HG02623 (cell line): ENCODE measurements at regions not wholly inside any gene's neighbourhood (a gene's known extent, or its start where the extent isn't known, plus 50 kb on each side); places are given as distances from the start of the nearest gene placed in this dataset.

Source experiments
- ATAC-seq: cut with Tn5 transposase; IDR thresholded peaks from one replicate; pipeline ENCODE4 v1.9.1; 2021; ENCODE audit warnings: moderate library complexity; ENCODE audit not compliant: unreplicated experiment

GRCh38 chr20:19807946-19808330 lies 49.9 kb downstream of the RIN2 start:
- no peak for ATAC-seq

GRCh38 chr20:19808498-19808897 lies 50.4 kb downstream of the RIN2 start:
- ATAC-seq, result no peak

- ATAC-seq, result no peak
Observed at GRCh38 chr20:19809505-19809904, 51.4 kb downstream of the RIN2 start.

GRCh38 chr20:19811231-19811630 lies 53.2 kb downstream of the RIN2 start:
- no peak for ATAC-seq

GRCh38 chr20:19812056-19812455 lies 54.0 kb downstream of the RIN2 start:
- no peak for ATAC-seq

GRCh38 chr20:19812696-19813095 lies 54.6 kb downstream of the RIN2 start:
- ATAC-seq, result no peak

- ATAC-seq, result no peak
Observed at GRCh38 chr20:19813846-19814640, 56.0 kb downstream of the RIN2 start.

- ATAC-seq, result no peak
Observed at GRCh38 chr20:19815553-19815991, 57.5 kb downstream of the RIN2 start.

GRCh38 chr20:19816386-19816785 lies 58.3 kb downstream of the RIN2 start:
- no peak for ATAC-seq

- ATAC-seq, result no peak
Observed at GRCh38 chr20:19817017-19817416, 59.0 kb downstream of the RIN2 start.

GRCh38 chr20:19819149-19819548 lies 61.1 kb downstream of the RIN2 start:
- no peak for ATAC-seq

GRCh38 chr20:19820555-19821211 lies 62.6 kb downstream of the RIN2 start:
- no peak for ATAC-seq

GRCh38 chr20:19821606-19822005 lies 63.5 kb downstream of the RIN2 start:
- ATAC-seq, result no peak

- no peak for ATAC-seq
Observed at GRCh38 chr20:19823216-19823615, 65.2 kb downstream of the RIN2 start.

GRCh38 chr20:19823971-19824370 lies 65.9 kb downstream of the RIN2 start:
- ATAC-seq, result no peak

- ATAC-seq, result no peak
Observed at GRCh38 chr20:19824861-19825260, 66.8 kb downstream of the RIN2 start.

GRCh38 chr20:19826179-19826914 lies 68.3 kb downstream of the RIN2 start:
- no peak for ATAC-seq

- ATAC-seq, result no peak
Observed at GRCh38 chr20:19827818-19828217, 69.8 kb downstream of the RIN2 start.

- ATAC-seq, result peak; percentile 83
Observed at GRCh38 chr20:19828232-19828631, 70.2 kb downstream of the RIN2 start.

GRCh38 chr20:19830211-19830785 lies 72.2 kb downstream of the RIN2 start:
- no peak for ATAC-seq

- no peak for ATAC-seq
Observed at GRCh38 chr20:19832875-19833274, 74.8 kb downstream of the RIN2 start.
